EL (cell line): ENCODE measurements at regions not wholly inside any gene's neighbourhood (a gene's known extent, or its start where the extent isn't known, plus 50 kb on each side); places are given as distances from the start of the nearest gene placed in this dataset.

ENCODE experiments used
- DNase-seq: peaks from one replicate; pipeline ENCODE4 v3.0.0-alpha.2; 2016

GRCh38 chr5:12313602-12314001 lies 409.4 kb upstream of the CTNND2 start:
- no peak for DNase-seq

- no peak for DNase-seq
Observed at GRCh38 chr5:12312343-12312742, 408.1 kb upstream of the CTNND2 start.

GRCh38 chr5:12294151-12294550 lies 389.9 kb upstream of the CTNND2 start:
- no peak for DNase-seq

GRCh38 chr5:12292610-12293204 lies 388.5 kb upstream of the CTNND2 start:
- DNase-seq = no peak

- DNase-seq = no peak
Observed at GRCh38 chr5:12284604-12285003, 380.4 kb upstream of the CTNND2 start.

- no peak for DNase-seq
Observed at GRCh38 chr5:12277504-12278192, 373.4 kb upstream of the CTNND2 start.

- no peak for DNase-seq
Observed at GRCh38 chr5:12274236-12274635, 370.0 kb upstream of the CTNND2 start.

- no peak for DNase-seq
Observed at GRCh38 chr5:12272389-12272788, 368.1 kb upstream of the CTNND2 start.

GRCh38 chr5:12270914-12271313 lies 366.7 kb upstream of the CTNND2 start:
- DNase-seq = no peak

- no peak for DNase-seq
Observed at GRCh38 chr5:12269164-12269563, 364.9 kb upstream of the CTNND2 start.

GRCh38 chr5:12258549-12258948 lies 354.3 kb upstream of the CTNND2 start:
- no peak for DNase-seq

- DNase-seq = no peak
Observed at GRCh38 chr5:12250454-12250853, 346.2 kb upstream of the CTNND2 start.

GRCh38 chr5:12248831-12249230 lies 344.6 kb upstream of the CTNND2 start:
- no peak for DNase-seq

GRCh38 chr5:12246036-12246435 lies 341.8 kb upstream of the CTNND2 start:
- DNase-seq = no peak

GRCh38 chr5:12245429-12245828 lies 341.2 kb upstream of the CTNND2 start:
- peak; percentile 8 for DNase-seq

GRCh38 chr5:12242950-12243888 lies 339.0 kb upstream of the CTNND2 start:
- peak; percentile 4 for DNase-seq

- no peak for DNase-seq
Observed at GRCh38 chr5:12237837-12238575, 333.8 kb upstream of the CTNND2 start.

GRCh38 chr5:12230659-12231058 lies 326.4 kb upstream of the CTNND2 start:
- DNase-seq = no peak

GRCh38 chr5:12217039-12217438 lies 312.8 kb upstream of the CTNND2 start:
- DNase-seq = no peak

GRCh38 chr5:12214267-12215015 lies 310.2 kb upstream of the CTNND2 start:
- DNase-seq = no peak

- DNase-seq = no peak
Observed at GRCh38 chr5:12208366-12209100, 304.3 kb upstream of the CTNND2 start.

GRCh38 chr5:12204761-12205160 lies 300.5 kb upstream of the CTNND2 start:
- no peak for DNase-seq
